ENCODE measurements at regions not wholly inside any gene's neighbourhood (a gene's known extent, or its start where the extent isn't known, plus 50 kb on each side); places are given as distances from the start of the nearest gene placed in this dataset.
"Not testable (repeated sequence)": the region's sequence is repeated elsewhere in the genome, so short reads cannot be mapped to it uniquely, and the experiment has no call there.

GRCh38 chr1:38725321-38725961 lies 134.1 kb downstream of the RRAGC start:
- TF ChIP-seq EZH2phosphoT487, CTCF, EZH2 (IDR thresholded peaks at IDR 0.05): not testable (repeated sequence)
